GM12878 (cell line): ENCODE measurements at regions not wholly inside any gene's neighbourhood (a gene's known extent, or its start where the extent isn't known, plus 50 kb on each side); places are given as distances from the start of the nearest gene placed in this dataset.

Experiments used
- CTCF ChIP-seq, 3 experiments: IDR thresholded peaks in 2 of 3; conservative IDR thresholded peaks in 1 of 3; 2 replicates each; pipeline ENCODE4 v1.5.1; 2011; ENCODE audit warnings: low read depth in 3 of 3, low read length in 3 of 3, mild to moderate bottlenecking in 3 of 3, control low read depth in 2 of 3, moderate library complexity in 2 of 3, inconsistent platforms in 1 of 3, mixed read lengths in 1 of 3; ENCODE audit not compliant: control insufficient read depth in 2 of 3, insufficient read depth in 1 of 3; ENCODE audit errors: extremely low read depth in 1 of 3
- EP300 ChIP-seq, 2 experiments: fragments of 150-350 bp in 1 of 2; IDR thresholded peaks; 2 replicates each; pipeline ENCODE4 v1.6.1; 2011 to 2012; ENCODE audit warnings: low read depth in 2 of 2, low read length in 2 of 2, borderline replicate concordance in 1 of 2, improper control_type of control experiment in 1 of 2, inconsistent platforms in 1 of 2; ENCODE audit not compliant: control insufficient read depth in 1 of 2
- FOXK2 ChIP-seq: fragments of 450-650 bp; IDR thresholded peaks from 2 replicates; pipeline ENCODE4 v1.6.1; 2017; ENCODE audit warnings: mild to moderate bottlenecking, moderate library complexity
- NFYB ChIP-seq: IDR thresholded peaks from 2 replicates; pipeline ENCODE4 v1.6.1; 2011; ENCODE audit warnings: low read depth, mild to moderate bottlenecking, low read length, improper control_type of control experiment, moderate library complexity; ENCODE audit not compliant: insufficient read depth
- SIN3A ChIP-seq: IDR thresholded peaks from 2 replicates; pipeline ENCODE4 v1.6.1; 2012; ENCODE audit warnings: low read depth, low read length, improper control_type of control experiment
- SMC3 ChIP-seq: IDR thresholded peaks from 2 replicates; pipeline ENCODE4 v1.6.1; 2011; ENCODE audit warnings: low read length, improper control_type of control experiment, borderline replicate concordance
- SUZ12 ChIP-seq: fragments of 200-600 bp; sonication (generic); IDR thresholded peaks from one replicate; pipeline ENCODE4 v1.6.1; 2018; ENCODE audit warnings: antibody characterized with exemption, mild to moderate bottlenecking; ENCODE audit not compliant: unreplicated experiment
- USF2 ChIP-seq: IDR thresholded peaks from 2 replicates; pipeline ENCODE4 v1.6.1; 2011; ENCODE audit warnings: low read depth, low read length, improper control_type of control experiment, borderline replicate concordance
- ZNF687 ChIP-seq: fragments of 450-650 bp; IDR thresholded peaks from 2 replicates; pipeline ENCODE4 v1.6.1; 2017; ENCODE audit warnings: mild to moderate bottlenecking, moderate library complexity

- TF ChIP-seq SUZ12: no peak
- no peak for TF ChIP-seq CTCF (IDR thresholded peaks at IDR 0.05 in 2 of 3, conservative IDR thresholded peaks at IDR 0.05 in 1 of 3; ENCODE audit: control insufficient read depth in 2 of 3, extremely low read depth in 1 of 3, insufficient read depth in 1 of 3, low read depth in 3 of 3, low read length in 3 of 3)
- TF ChIP-seq EP300 (IDR thresholded peaks at IDR 0.05; ENCODE audit: borderline replicate concordance in 1 of 2, control insufficient read depth in 1 of 2, low read depth in 2 of 2, low read length in 2 of 2): no peak
- no peak for TF ChIP-seq NFYB
- no peak for TF ChIP-seq FOXK2
- TF ChIP-seq USF2: no peak
- no peak for TF ChIP-seq ZNF687
- TF ChIP-seq SIN3A: no peak
- no peak for TF ChIP-seq SMC3
These were observed 91.1 kb upstream of the ADAMTS5 start for GRCh38 chr21:27057997-27058396.
